Heart left ventricle (tissue), 16 donors: ENCODE measurements at regions not wholly inside any gene's neighbourhood (a gene's known extent, or its start where the extent isn't known, plus 50 kb on each side); places are given as distances from the start of the nearest gene placed in this dataset.
"Not testable (repeated sequence)": the region's sequence is repeated elsewhere in the genome, so short reads cannot be mapped to it uniquely, and the experiment has no call there.

ENCODE experiments used
- ATAC-seq, 4 donors: fragments of 200-7000 bp; cut with Tn5 transposase; one replicate each; pipeline ENCODE4 v1.9.1; 2020 to 2022; ENCODE audit warnings: moderate library complexity in 4 of 4, mild to moderate bottlenecking in 3 of 4, moderate number of reproducible peaks in 1 of 4
- DNase-seq, 5 donors: peaks; one replicate each; pipeline ENCODE4 v3.0.0-alpha.2; 2020
- H3K27ac ChIP-seq, 12 donors: fragments of 200-600 bp; sonication (generic) in 4 of 12; one replicate each; pipeline versions ENCODE4 v1.5.0 to v1.8.0; 2016 to 2022; ENCODE audit warnings: mild to moderate bottlenecking in 2 of 12
- H3K27me3 ChIP-seq, 9 donors: fragments of 200-600 bp; sonication (generic) in 2 of 9; one replicate each; pipeline versions ENCODE4 v1.5.1 to v1.8.0; 2016 to 2022; ENCODE audit warnings: mild to moderate bottlenecking in 3 of 9
- H3K36me3 ChIP-seq, 9 donors: fragments of 200-600 bp; sonication (generic) in 2 of 9; one replicate each; pipeline versions ENCODE4 v1.5.0 to v1.8.0; 2018 to 2022; ENCODE audit warnings: mild to moderate bottlenecking in 2 of 9
- H3K4me1 ChIP-seq, 12 donors: fragments of 200-600 bp; sonication (generic) in 4 of 12; one replicate each; pipeline versions ENCODE4 v1.5.0 to v1.8.0; 2016 to 2022; ENCODE audit warnings: mild to moderate bottlenecking in 3 of 12
- H3K4me3 ChIP-seq, 12 donors: fragments of 200-600 bp; sonication (generic) in 4 of 12; one replicate each; pipeline versions ENCODE4 v1.5.0 to v1.8.0; 2017 to 2022; ENCODE audit warnings: mild to moderate bottlenecking in 9 of 12, moderate library complexity in 4 of 12
- H3K9me3 ChIP-seq, 12 donors: fragments of 200-600 bp; sonication (generic) in 4 of 12; one replicate each; pipeline versions ENCODE4 v1.5.0 to v1.8.0; 2016 to 2022; ENCODE audit warnings: mild to moderate bottlenecking in 1 of 12
- POLR2A ChIP-seq, 2 donors: fragments of 450-650 bp; IDR thresholded peaks; one replicate each; pipeline ENCODE4 v1.6.1; 2017; ENCODE audit warnings: antibody characterized with exemption in 2 of 2, mild to moderate bottlenecking in 2 of 2, moderate library complexity in 2 of 2
- WGBS, 4 donors: extraction: QIAGEN DNeasy Blood & Tissue Kit in 2 of 4; methylation state at CpG; one replicate each; pipeline versions ENCODE4 v1.1.5 to v1.1.7; 2013 to 2018; 5-methylcytosine and 5-hydroxymethylcytosine counted together
- intact Hi-C, 10 donors: fragments of 100-400 bp; cut with DNase I; formaldehyde crosslinking; loops; one replicate each; pipeline versions ENCODE4 v1.11.1 to v1.14.2; 2022
- TF ChIP-seq, protein P1 (sequence below), 12 donors: fragments of 200-600 bp; sonication (generic) in 4 of 12; IDR thresholded peaks; one replicate each; pipeline versions ENCODE4 v1.5.0 to v1.8.0; 2018 to 2022; ENCODE audit warnings: antibody characterized with exemption in 12 of 12, mild to moderate bottlenecking in 5 of 12
- donor health status: ischemic (EF 13 %, LVEDD 7.1; RV severe dilation, severe dysfunction).
- donor health status: healthy with polysubstance abuse.
- donor health status: DM: no; HTN: yes; CAD: no.
- donor health status: DM: no; HTN: no; CAD: no.
- donor health status: ischemic (EF 25% LVEDD 6.9; RV normal size, moderate dysfunction).
- donor health status: ischemic (EF 25% LVEDD 5.7; RV mildly dilated, moderate dysfunction).
- donor health status: healthy.
- donor health status: DM: yes; HTN: yes; CAD: no.
- donor health status: ischemic (EF 35%, LVEDD 5.7; RV mildly dilated, moderate dysfunction).
- donor health status: nonischemic (EF 11% LVEDD 7.7; RV severe dilation, severe dysfunction).
- donor health status: DM: yes; HTN: yes; CAD: no.
- donor health status: PGD.
- donor health status: ischemic (EF 29% LVEDD 5.4; RV normal size, mild dysfunction).
- donor health status: nonischemic (EF 23%, LVEDD 6.1; RV moderate dilation, normal function).

- TF ChIP-seq POLR2A (IDR thresholded peaks at IDR 0.05), result no peak
- TF ChIP-seq, protein P1, sequence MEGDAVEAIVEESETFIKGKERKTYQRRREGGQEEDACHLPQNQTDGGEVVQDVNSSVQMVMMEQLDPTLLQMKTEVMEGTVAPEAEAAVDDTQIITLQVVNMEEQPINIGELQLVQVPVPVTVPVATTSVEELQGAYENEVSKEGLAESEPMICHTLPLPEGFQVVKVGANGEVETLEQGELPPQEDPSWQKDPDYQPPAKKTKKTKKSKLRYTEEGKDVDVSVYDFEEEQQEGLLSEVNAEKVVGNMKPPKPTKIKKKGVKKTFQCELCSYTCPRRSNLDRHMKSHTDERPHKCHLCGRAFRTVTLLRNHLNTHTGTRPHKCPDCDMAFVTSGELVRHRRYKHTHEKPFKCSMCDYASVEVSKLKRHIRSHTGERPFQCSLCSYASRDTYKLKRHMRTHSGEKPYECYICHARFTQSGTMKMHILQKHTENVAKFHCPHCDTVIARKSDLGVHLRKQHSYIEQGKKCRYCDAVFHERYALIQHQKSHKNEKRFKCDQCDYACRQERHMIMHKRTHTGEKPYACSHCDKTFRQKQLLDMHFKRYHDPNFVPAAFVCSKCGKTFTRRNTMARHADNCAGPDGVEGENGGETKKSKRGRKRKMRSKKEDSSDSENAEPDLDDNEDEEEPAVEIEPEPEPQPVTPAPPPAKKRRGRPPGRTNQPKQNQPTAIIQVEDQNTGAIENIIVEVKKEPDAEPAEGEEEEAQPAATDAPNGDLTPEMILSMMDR (IDR thresholded peaks at IDR 0.05), result no peak
- 71 to 96% (median 94%) methylated on average over 2 of the region's 2 CpGs for WGBS, 4 donors
- no peaks in the 10 kb centered on the region for H3K9me3 ChIP-seq
- no peak overlapping the region for H3K4me3 ChIP-seq
- H3K4me1 ChIP-seq, result no peaks in the 10 kb centered on the region
- no peaks in the 10 kb centered on the region for H3K36me3 ChIP-seq
- no peaks in the 10 kb centered on the region for H3K27me3 ChIP-seq
- DNase-seq, result no peak
- intact Hi-C loops, result no loop called here
- ATAC-seq, result no peak
- no peak overlapping the region for H3K27ac ChIP-seq
These were observed 68.2 kb upstream of the KIT start for GRCh38 chr4:54589586-54589985.

DNA sequence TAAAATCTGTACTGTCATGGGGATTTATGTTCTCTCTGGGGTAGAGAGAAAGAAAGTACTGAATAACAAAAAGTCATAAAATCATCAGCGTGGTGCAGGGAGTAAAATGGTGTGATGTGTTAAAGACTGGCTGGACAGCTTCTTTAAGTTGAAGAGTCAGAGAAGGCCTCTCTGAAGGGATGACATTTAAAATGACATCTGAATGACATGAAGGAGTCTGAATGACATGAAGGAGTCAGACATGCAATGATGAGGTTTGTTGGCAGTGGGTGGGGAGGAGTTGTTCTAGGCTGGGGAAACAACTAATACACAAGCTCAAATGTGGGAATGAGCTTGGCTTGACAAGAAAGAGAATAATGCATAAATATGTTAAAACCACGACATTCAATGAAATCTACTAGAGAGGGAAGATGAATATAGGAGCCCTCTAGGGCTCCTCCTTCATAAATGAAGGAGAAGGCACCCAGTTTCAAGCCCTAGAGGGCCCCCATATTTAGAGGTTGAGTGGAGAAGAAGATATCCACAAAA lies 63.9 kb upstream of the KIT start:
- TF ChIP-seq POLR2A (IDR thresholded peaks at IDR 0.05), result no peak
- TF ChIP-seq, protein P1 (IDR thresholded peaks at IDR 0.05), result no peak
- no peak for DNase-seq
- Histone ChIP-seq H3K27me3 (no peaks in the 10 kb centered on the region), H3K27ac (no peak overlapping the region), H3K4me1 (no peaks in the 10 kb centered on the region), H3K36me3 (no peaks in the 10 kb centered on the region), H3K4me3 (no peak overlapping the region), H3K9me3 (no peaks in the 10 kb centered on the region)
- WGBS, 4 donors, result 92 to 94% (median 93%) methylated on average over 2 of the region's 2 CpGs
- no peak for ATAC-seq
- intact Hi-C loops, result no loop called here

DNA sequence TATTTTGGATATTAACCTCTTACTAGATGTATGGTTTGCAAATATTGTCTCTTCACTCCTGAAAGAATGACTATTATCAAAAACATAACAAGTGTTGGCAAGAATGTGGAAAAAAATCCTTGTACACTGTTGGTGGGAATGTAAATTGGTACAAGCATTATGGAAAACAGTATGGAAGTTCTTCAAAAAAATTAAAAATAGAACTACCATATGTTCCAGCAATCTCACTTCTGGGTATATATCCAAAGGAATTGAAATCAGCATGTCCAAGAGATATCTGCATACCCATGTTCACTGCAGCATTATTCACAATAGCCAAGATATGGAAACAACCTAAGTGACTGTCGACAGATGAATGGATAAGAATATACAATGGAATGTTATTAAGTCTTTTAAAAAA lies 61.6 kb upstream of the KIT start:
- no peaks in the 10 kb centered on the region for H3K4me1 ChIP-seq
- H3K27ac ChIP-seq, result no peak overlapping the region
- 38 to 60% (median 44%) methylated on average over 1 of the region's 1 CpG for WGBS, 4 donors
- intact Hi-C loops, result no loop called here
- no peaks in the 10 kb centered on the region for H3K36me3 ChIP-seq
- no peaks in the 10 kb centered on the region for H3K27me3 ChIP-seq
- ATAC-seq (no peak), DNase-seq (no peak)
- no peak overlapping the region for H3K4me3 ChIP-seq
- TF ChIP-seq, protein P1 (IDR thresholded peaks at IDR 0.05), result no peak
- no peak for TF ChIP-seq POLR2A (IDR thresholded peaks at IDR 0.05)
- no peaks in the 10 kb centered on the region for H3K9me3 ChIP-seq

DNA sequence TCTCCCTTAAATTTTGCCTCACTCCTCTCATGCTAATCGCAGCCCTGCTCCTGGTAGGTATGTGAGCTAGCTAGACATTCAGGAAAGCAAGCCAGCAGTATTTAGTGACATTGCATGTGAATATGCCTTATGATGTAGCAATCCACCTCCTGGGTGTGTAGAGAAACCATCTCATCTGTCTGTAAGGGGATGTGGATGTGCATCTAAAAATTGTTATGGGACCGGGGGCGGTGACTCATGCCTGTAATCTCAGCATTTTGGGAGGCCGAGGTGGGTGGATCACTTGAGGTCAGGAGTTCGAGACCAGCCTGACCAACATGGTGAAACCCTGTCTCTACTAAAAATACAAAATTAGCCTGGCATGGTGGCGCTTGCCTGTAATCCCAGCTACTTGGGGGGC lies 60.1 kb upstream of the KIT start:
- intact Hi-C loops, H3K36me3 ChIP-seq, H3K9me3 ChIP-seq, DNase-seq, H3K27me3 ChIP-seq, H3K27ac ChIP-seq, ATAC-seq, H3K4me3 ChIP-seq, H3K4me1 ChIP-seq: not testable (repeated sequence)
- 93 to 94% (median 94%) methylated on average over 6 of the region's 6 CpGs for WGBS, 4 donors

DNA sequence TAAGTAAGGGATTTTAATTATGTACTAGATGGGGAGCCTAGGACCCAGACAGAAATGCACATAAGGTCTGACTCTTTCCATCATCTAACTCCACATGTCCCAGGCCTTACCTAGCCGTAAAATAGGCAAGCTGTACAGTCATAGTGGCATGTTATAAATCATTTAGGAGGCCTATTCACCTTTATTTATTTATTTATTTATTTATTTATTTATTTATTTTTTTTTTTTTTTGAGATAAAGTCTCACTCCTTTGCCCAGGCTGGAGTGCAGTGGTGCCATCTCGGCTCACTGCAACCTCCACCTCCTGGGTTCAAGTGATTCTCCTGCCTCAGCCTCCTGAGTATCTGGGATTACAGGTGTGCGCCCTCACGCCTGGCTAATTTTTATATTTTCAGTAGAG lies 55.6 kb upstream of the KIT start:
- H3K27ac ChIP-seq, intact Hi-C loops, H3K9me3 ChIP-seq, ATAC-seq, DNase-seq, H3K36me3 ChIP-seq, H3K27me3 ChIP-seq, H3K4me3 ChIP-seq, H3K4me1 ChIP-seq: not testable (repeated sequence)
- WGBS, 4 donors, result 81 to 97% (median 93%) methylated on average over 4 of the region's 4 CpGs
